Keratinocyte (primary cell): ENCODE measurements at regions not wholly inside any gene's neighbourhood (a gene's known extent, or its start where the extent isn't known, plus 50 kb on each side); places are given as distances from the start of the nearest gene placed in this dataset.

ENCODE experiments used
- DNase-seq: peaks from one replicate; pipeline ENCODE4 v3.0.0-alpha.2; 2011; ENCODE audit warnings: low read depth, missing footprints, low spot score
- FAIRE-seq: peaks from 2 replicates; lab custom pipeline; 2011; peaks lifted over from hg19 to GRCh38; lab: Jason Lieb, UNC
- H2AFZ ChIP-seq: 2 replicates; pipeline ENCODE4 v1.6.0; 2012; ENCODE audit warnings: low read length, control low read depth, inconsistent platforms; ENCODE audit not compliant: control insufficient read depth
- H3K27ac ChIP-seq: 2 replicates; pipeline ENCODE4 v1.5.1; 2011; ENCODE audit warnings: low read length; ENCODE audit not compliant: control insufficient read depth, insufficient read depth
- H3K27me3 ChIP-seq: 3 replicates; pipeline ENCODE4 v1.6.0; 2011; ENCODE audit warnings: low read length; ENCODE audit not compliant: control insufficient read depth, insufficient read depth; ENCODE audit errors: extremely low read depth
- H3K36me3 ChIP-seq, 2 experiments: 2 replicates in 1 of 2; 3 replicates in 1 of 2; pipeline ENCODE4 v1.5.1; 2011; ENCODE audit warnings: low read length in 2 of 2, mild to moderate bottlenecking in 1 of 2; ENCODE audit not compliant: control insufficient read depth in 2 of 2, insufficient read depth in 2 of 2; ENCODE audit errors: extremely low read depth in 1 of 2
- H3K4me1 ChIP-seq: 3 replicates; pipeline ENCODE4 v1.5.1; 2011; ENCODE audit warnings: low read length; ENCODE audit not compliant: control insufficient read depth, insufficient read depth; ENCODE audit errors: extremely low read depth
- H3K4me2 ChIP-seq: 3 replicates; pipeline ENCODE4 v1.6.0; 2011; ENCODE audit warnings: low read depth, low read length; ENCODE audit not compliant: control insufficient read depth, insufficient read depth; ENCODE audit errors: extremely low read depth
- H3K4me3 ChIP-seq, 3 experiments: fragments of 200-600 bp in 1 of 3; sonication (generic) in 1 of 3; 2 replicates in 2 of 3; 3 replicates in 1 of 3; pipeline ENCODE4 v1.5.1; 2011 to 2016; ENCODE audit warnings: low read length in 3 of 3, mild to moderate bottlenecking in 3 of 3, control low read depth in 2 of 3, inconsistent platforms in 1 of 3, low read depth in 1 of 3, mixed read lengths in 1 of 3, mixed run types in 1 of 3, moderate library complexity in 1 of 3; ENCODE audit not compliant: control insufficient read depth in 2 of 3, insufficient read depth in 2 of 3; ENCODE audit errors: extremely low read depth in 1 of 3
- H3K79me2 ChIP-seq: 2 replicates; pipeline ENCODE4 v1.6.0; 2012; ENCODE audit warnings: low read length; ENCODE audit not compliant: control insufficient read depth, insufficient read depth
- H3K9ac ChIP-seq: 3 replicates; pipeline ENCODE4 v1.6.0; 2011; ENCODE audit warnings: low read length; ENCODE audit not compliant: control insufficient read depth, insufficient read depth; ENCODE audit errors: extremely low read depth
- H3K9me1 ChIP-seq: 3 replicates; pipeline ENCODE4 v1.6.0; 2011; ENCODE audit warnings: low read length; ENCODE audit not compliant: control insufficient read depth, insufficient read depth; ENCODE audit errors: extremely low read depth
- H3K9me3 ChIP-seq: 2 replicates; pipeline ENCODE4 v1.5.1; 2012; ENCODE audit warnings: low read depth, low read length; ENCODE audit not compliant: control insufficient read depth
- H4K20me1 ChIP-seq: 3 replicates; pipeline ENCODE4 v1.6.0; 2011; ENCODE audit warnings: low read length; ENCODE audit not compliant: control insufficient read depth, insufficient read depth; ENCODE audit errors: extremely low read depth
- EZH2 ChIP-seq: IDR thresholded peaks from one replicate; pipeline ENCODE4 v1.6.1; 2012; ENCODE audit warnings: inconsistent platforms, mild to moderate bottlenecking, low read length, moderate library complexity
- dilution Hi-C: fragments of 300-500 bp; cut with MboI; formaldehyde crosslinking; loops from one replicate; pipeline ENCODE4 v1.7.0; 2020; ENCODE audit warnings: low sequenced_read_pairs; ENCODE audit not compliant: extremely low pct_ligation_motif_present
- TF ChIP-seq, protein P1 (sequence below), 3 experiments: IDR thresholded peaks in 1 of 3; conservative IDR thresholded peaks in 1 of 3; optimal IDR thresholded peaks in 1 of 3; 2 replicates in 2 of 3; 3 replicates in 1 of 3; pipeline versions ENCODE3 to v1.5.1; 2011; ENCODE audit warnings: low read length in 3 of 3, mild to moderate bottlenecking in 3 of 3, moderate library complexity in 2 of 3, control low read depth in 1 of 3, inconsistent platforms in 1 of 3; ENCODE audit not compliant: insufficient read depth in 2 of 3; ENCODE audit errors: extremely low read depth in 1 of 3

DNA sequence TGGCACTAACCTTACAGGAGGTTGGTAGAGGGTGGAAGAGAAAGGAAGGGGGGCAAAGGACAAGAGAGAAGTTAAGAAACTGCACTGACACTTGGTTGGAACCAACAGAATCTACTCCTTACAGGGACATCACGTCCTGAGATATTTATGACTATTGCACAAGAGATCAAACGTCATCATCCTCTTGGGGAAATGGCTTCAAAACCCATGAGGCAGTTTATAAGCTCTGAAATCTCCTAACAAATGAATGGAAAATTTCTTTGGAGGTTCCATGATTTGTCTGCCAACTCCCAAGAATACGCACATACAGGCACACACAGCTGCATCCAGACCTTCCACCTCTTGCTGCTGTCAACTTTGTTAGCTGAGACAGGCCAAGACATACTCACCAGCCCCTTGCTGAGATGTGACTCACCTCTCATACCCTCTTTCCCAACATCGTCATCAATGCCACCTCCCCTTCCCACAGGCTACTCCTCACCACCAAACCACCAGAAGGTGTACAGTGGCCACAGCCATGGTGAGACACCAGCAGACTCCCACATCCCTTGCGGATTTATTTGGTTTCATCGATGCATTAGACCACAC, 135.5 kb downstream of the SETD4 start:
- no peak overlapping the region for H3K27ac ChIP-seq
- H3K9me3 ChIP-seq = no peaks in the 10 kb centered on the region
- H3K9ac ChIP-seq = no peak overlapping the region
- H3K9me1 ChIP-seq = no peaks in the 10 kb centered on the region
- H3K4me1 ChIP-seq = peaks cover 8% of the 10 kb centered on the region
- no peaks in the 10 kb centered on the region for H4K20me1 ChIP-seq
- H3K4me3 ChIP-seq = no peak overlapping the region
- no peaks in the 10 kb centered on the region for H3K36me3 ChIP-seq
- no peak overlapping the region for H2AFZ ChIP-seq
- H3K79me2 ChIP-seq = no peaks in the 10 kb centered on the region
- DNase-seq (no peak), FAIRE-seq (no peak)
- no peak overlapping the region for H3K4me2 ChIP-seq
- H3K27me3 ChIP-seq = peaks cover 3% of the 10 kb centered on the region
- TF ChIP-seq, protein P1, sequence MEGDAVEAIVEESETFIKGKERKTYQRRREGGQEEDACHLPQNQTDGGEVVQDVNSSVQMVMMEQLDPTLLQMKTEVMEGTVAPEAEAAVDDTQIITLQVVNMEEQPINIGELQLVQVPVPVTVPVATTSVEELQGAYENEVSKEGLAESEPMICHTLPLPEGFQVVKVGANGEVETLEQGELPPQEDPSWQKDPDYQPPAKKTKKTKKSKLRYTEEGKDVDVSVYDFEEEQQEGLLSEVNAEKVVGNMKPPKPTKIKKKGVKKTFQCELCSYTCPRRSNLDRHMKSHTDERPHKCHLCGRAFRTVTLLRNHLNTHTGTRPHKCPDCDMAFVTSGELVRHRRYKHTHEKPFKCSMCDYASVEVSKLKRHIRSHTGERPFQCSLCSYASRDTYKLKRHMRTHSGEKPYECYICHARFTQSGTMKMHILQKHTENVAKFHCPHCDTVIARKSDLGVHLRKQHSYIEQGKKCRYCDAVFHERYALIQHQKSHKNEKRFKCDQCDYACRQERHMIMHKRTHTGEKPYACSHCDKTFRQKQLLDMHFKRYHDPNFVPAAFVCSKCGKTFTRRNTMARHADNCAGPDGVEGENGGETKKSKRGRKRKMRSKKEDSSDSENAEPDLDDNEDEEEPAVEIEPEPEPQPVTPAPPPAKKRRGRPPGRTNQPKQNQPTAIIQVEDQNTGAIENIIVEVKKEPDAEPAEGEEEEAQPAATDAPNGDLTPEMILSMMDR (optimal IDR thresholded peaks at IDR 0.05 in 1 of 3, IDR thresholded peaks at IDR 0.05 in 1 of 3, conservative IDR thresholded peaks at IDR 0.05 in 1 of 3; ENCODE audit: extremely low read depth in 1 of 3, insufficient read depth in 2 of 3, low read length in 3 of 3) = no peak
- no peak for TF ChIP-seq EZH2
- dilution Hi-C loops = no loop called here

DNA sequence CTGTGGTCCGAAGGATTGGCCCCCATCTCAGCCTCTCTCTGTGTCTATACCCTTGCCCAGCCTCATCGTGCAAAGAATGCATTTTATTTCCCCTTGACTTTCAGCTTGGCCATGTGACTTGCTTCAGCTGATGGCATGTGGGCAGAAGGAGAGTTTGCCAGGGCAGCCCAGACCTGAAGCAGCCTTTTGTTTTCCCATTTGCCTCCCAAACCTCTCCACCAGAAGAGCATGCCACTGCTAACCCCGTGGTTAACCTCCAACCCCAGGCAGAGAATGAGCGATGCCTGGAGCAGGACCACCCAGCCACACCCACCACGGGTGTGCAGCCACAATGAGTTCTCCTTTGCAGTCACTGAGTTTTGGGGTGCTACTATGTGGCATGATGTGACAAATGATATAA, 136.4 kb downstream of the SETD4 start:
- H3K4me3 ChIP-seq = no peak overlapping the region
- no peaks in the 10 kb centered on the region for H3K9me3 ChIP-seq
- DNase-seq = no peak
- no peaks in the 10 kb centered on the region for H3K79me2 ChIP-seq
- no peak overlapping the region for H3K27ac ChIP-seq
- H2AFZ ChIP-seq = no peak overlapping the region
- dilution Hi-C loops = no loop called here
- no peak for FAIRE-seq
- H3K9me1 ChIP-seq = no peaks in the 10 kb centered on the region
- no peaks in the 10 kb centered on the region for H3K36me3 ChIP-seq
- no peak overlapping the region for H3K4me2 ChIP-seq
- TF ChIP-seq EZH2 = no peak
- TF ChIP-seq, protein P1 (optimal IDR thresholded peaks at IDR 0.05 in 1 of 3, IDR thresholded peaks at IDR 0.05 in 1 of 3, conservative IDR thresholded peaks at IDR 0.05 in 1 of 3; ENCODE audit: extremely low read depth in 1 of 3, insufficient read depth in 2 of 3, low read length in 3 of 3) = no peak
- peaks cover 8% of the 10 kb centered on the region for H3K4me1 ChIP-seq
- peaks cover 3% of the 10 kb centered on the region for H3K27me3 ChIP-seq
- no peak overlapping the region for H3K9ac ChIP-seq
- H4K20me1 ChIP-seq = no peaks in the 10 kb centered on the region
